ENCODE measurements at regions not wholly inside any gene's neighbourhood (a gene's known extent, or its start where the extent isn't known, plus 50 kb on each side); places are given as distances from the start of the nearest gene placed in this dataset.
"Not testable (repeated sequence)": the region's sequence is repeated elsewhere in the genome, so short reads cannot be mapped to it uniquely, and the experiment has no call there.

GRCh38 chr2:175317751-175318150 is 136.2 kb upstream of the ATP5MC3 start:
- no peak for FAIRE-seq

DNA sequence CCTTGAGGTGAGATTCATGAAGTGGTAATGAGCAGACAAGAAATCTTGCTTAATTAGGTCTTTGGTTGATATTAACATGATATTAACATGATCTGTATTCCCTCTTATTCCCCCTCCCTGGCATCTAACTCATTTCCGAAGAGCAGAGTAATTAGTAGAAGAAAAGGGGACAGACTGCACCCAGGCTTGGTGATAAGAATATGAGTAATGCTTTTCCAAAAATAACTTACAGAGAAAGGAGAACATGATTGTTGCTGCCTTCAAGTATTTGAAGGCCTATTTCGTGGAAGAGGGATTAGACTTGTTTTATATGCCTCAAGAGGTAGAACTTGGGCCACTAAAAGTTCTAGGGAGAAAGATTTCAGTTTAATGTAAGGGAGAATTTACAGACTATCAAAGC is 130.6 kb upstream of the ATP5MC3 start:
- FAIRE-seq = no peak

- FAIRE-seq = no peak
These were observed 129.4 kb upstream of the ATP5MC3 start for GRCh38 chr2:175310813-175311504.

DNA sequence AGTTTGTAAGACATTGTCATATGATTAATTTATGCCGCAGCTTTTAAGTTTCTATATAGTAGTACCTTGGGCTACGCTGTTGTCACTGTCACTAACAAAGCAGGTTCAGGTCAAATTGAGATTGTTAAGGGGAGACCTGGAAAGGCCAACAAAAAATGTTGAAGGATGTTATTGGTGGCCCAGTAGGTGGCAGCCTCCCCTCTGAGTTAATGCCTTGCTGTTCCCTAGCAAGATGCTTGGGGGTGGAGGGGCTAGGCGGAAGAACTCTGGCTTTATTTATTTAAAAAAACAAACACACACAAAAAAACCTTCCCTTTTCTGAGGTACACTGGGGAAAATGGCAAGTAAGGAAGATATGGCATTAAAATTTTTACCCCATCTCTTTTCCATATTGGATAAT is 128.3 kb upstream of the ATP5MC3 start:
- FAIRE-seq = no peak

DNA sequence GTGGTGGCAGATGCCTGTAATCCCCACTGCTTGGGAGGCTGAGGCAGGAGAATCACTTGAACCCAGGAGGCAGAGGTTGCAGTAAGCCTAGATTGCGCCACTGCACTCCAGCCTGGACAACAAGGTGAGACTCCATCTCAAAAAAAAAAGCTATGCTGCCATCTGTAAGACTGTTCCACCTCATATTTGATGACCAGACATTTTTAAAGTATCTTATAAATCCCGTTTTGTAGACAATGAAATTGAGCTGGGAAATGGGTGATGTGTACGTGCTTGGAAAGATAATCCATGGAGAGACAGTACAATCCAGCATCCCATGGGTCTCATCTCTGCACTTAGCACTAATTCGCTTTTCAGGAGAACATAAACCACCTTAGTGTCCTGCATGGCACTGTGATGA is 126.5 kb upstream of the ATP5MC3 start:
- no peak for FAIRE-seq

- FAIRE-seq = no peak
These were observed 123.0 kb upstream of the ATP5MC3 start for GRCh38 chr2:175304541-175304940.

DNA sequence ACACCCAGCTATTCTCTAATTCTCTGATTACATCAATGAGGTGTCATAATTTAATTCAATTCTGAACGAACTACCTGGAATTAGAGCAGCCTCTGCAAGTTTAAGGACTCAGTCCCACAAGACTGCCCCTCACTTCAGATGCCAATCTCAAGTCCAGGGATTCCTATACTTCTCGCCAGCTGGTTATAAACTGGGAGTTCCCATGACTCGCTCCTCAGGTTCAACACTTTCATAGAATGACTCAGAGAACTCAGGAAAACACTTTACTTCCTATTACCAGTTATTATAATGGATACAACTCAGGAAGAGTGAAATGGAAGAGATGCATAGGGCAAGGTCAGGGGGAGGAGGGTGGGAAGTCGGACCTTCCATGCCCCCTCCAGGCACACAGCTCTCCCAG is 112.3 kb upstream of the ATP5MC3 start:
- FAIRE-seq = no peak

- no peak for FAIRE-seq
These were observed 111.7 kb upstream of the ATP5MC3 start for GRCh38 chr2:175293195-175293594.

DNA sequence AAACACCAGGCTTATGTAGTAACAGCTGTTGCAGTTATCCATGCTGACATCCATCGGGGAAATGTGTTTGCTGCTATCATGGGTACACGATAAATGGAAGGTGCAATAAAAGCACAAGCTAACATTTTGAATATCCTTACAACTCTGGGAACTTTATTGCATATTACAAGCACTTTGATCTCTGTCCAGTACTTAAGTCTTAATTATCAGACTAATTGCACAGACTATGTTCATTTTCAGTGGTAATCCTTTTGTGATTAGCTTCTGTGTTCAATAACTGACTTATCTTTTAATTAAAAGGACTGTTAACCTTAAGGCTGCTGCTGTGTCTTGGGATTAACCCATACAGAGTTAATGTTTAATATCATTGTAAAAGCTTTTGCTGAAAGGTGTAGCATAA is 101.4 kb upstream of the ATP5MC3 start:
- FAIRE-seq = no peak

- FAIRE-seq = peak; percentile 94
These were observed 100.8 kb upstream of the ATP5MC3 start for GRCh38 chr2:175282300-175282699.

DNA sequence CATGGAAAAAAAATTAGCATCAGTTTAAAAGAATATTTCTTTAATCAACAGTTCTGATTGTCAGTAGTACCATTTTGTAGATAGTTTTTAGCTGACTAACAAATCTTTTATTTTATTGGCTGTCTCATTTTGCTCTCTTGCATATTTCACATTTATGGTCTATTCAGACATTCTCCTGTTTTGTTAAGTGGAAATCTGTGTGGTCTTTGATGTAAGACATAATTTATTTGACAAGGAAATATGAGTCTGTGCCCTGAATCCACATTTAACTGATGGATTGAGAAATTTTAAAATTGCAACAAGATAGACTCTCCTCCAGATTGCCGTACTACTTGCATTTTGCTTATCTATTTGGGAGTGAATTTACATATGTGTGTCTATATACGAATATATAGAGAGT is 96.3 kb upstream of the ATP5MC3 start:
- FAIRE-seq = peak; percentile 81

DNA sequence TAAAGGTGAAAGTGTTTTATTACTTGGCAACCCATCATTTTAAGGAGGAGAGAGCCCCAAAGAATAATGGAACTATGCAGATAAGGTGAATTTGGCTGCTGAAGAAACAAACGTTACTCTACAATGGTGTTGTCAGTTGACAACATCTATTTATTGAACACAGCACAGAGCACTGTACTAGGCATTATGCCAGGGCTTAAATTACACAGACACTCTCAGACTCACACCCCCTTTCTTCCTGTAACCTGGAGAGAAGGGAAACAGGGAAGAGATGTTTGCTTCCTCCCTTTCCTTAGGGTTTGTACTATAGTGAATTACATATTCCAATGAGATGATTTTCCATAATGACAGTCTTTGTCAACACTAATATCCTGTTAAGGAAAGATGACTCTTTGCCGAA is 94.0 kb upstream of the ATP5MC3 start:
- no peak for FAIRE-seq

DNA sequence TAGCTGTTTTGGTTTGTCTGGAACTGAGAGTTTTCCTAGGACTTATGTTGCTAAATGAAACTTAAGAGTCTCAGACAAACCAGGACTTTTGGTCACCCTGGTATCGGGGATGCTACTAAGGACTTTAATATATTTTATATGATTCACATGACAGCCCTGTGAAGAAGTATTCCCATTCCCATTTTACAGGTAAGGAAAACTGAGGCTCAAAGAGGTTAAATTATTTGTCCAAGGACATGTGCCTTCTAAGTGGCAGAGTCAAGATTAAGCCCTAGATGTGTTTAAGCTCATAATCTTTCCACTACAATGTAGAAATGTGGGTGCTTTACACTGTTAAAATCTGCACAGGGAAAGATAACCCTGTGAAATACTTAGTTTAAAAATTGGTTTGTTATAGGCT is 77.7 kb upstream of the ATP5MC3 start:
- FAIRE-seq = no peak

DNA sequence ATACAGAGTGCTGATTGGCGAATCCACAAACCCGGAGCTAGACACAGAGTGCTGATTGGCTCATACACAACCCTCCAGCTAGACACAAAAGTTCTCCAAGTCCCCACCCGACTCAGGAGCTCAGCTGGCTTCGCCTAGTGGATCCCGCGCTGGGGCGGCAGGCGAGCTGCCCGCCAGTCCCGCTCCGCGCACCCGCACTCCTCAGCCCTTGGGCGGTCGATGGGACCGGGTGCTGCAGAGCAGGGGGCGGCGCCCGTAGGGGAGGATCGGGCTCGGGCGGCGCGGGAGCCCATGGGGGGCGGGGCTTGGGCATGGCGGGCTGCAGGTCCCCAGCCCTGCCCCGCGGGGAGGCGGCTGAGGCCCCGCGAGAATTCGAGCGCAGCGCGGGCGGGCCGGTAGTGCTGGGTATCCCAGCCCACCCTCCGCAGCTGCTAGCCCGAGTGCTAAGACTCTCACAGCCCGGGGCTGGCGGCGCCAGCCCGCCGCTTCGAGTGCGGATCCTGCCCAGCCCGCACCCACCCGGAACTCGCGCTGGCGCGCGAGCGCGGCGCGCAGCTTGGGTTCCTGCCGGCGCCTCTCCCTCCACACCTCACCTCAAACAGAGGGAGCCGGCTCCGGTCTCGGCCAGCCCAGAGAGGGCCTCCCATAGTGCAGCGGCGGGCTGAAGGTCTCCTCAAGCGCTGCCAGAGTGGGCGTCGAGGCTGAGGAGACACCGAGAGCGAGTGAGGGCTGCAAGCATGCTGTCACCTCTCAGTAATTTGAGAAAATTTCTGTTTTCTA is 75.5 kb upstream of the ATP5MC3 start:
- FAIRE-seq = no peak

- not testable (repeated sequence) for FAIRE-seq
These were observed 74.9 kb upstream of the ATP5MC3 start for GRCh38 chr2:175256391-175256790.

DNA sequence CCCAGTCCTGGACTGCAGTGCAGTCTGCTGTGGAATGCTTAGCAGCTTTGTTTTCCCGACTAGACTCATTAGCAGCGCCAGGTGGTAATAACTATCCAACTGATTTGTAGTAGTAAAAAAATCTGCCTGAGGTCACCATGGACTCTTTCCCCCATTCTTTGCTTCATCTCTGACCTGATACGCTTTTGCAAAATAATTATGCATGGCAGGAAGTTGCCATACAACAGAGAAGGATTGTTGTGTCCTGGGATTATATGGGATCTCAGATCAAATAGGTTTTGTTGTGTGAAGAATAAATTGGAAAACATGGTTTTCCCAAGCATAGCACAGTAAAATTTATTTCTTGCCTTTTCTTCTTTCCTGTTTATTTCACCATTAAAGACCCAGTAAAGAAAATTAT is 72.4 kb upstream of the ATP5MC3 start:
- no peak for FAIRE-seq

GRCh38 chr2:175251425-175252041 is 70.0 kb upstream of the ATP5MC3 start:
- FAIRE-seq = peak; percentile 77

DNA sequence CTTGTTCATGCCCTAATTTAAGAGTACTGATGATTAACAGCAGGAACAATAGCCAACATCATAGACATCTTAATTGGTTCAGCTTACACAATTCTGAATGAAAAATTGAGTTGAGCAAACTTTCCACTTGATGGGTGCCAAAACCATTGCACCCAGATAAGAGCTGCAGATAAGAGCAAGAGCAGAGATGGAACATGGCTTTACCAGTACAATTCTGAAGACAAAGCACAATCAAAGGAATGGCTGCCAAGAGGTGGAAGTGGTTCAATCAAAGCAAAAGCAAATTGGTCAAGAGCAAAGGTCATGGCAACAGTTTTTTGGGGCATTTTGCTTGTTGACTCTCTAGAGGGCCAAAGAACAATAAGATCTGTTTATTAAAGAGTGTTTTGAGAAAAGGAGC is 65.6 kb upstream of the ATP5MC3 start:
- FAIRE-seq = peak; percentile 23

DNA sequence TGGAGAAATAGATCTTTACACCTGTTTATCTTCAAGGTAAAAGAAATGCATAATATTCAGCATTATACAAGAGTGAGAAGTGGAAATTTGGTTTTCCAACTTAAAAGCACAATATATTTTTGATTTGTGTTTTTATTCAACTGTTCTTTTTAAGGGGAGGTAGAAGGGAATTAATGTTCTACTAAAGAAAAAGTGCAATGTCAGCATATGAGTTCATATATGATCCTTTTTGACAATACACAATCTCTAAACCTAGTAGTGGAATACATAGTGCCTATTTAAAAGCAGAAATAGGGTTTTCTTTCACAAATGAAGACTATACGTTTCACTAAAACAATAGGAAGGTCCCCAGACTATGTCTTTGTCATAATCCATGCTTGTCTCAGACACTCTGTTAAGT is 63.2 kb upstream of the ATP5MC3 start:
- no peak for FAIRE-seq

GRCh38 chr2:175241691-175242090 is 60.2 kb upstream of the ATP5MC3 start:
- FAIRE-seq = no peak

GRCh38 chr2:175240033-175240432 is 58.5 kb upstream of the ATP5MC3 start:
- FAIRE-seq = not testable (repeated sequence)

GRCh38 chr2:175236930-175237329 is 55.4 kb upstream of the ATP5MC3 start:
- FAIRE-seq = no peak

DNA sequence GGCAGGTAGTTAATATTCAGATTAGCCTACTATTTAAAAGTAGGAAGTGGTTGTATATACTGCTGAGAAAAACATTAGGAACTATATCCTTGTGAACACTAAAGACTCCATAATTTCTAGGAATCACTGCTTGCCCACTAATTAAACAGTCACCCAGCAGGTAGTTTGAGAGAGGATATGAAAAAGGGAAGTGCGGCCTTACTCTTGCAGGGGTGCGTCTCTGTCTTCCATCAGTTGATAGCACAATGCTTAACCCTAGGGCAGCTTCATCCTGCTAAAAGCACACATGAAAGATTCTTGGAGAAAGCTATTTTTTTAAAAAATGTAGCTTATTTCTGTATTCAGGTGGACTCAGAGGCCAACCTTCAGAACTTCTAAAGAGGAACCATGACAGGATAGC is 53.1 kb upstream of the ATP5MC3 start:
- no peak for FAIRE-seq

DNA sequence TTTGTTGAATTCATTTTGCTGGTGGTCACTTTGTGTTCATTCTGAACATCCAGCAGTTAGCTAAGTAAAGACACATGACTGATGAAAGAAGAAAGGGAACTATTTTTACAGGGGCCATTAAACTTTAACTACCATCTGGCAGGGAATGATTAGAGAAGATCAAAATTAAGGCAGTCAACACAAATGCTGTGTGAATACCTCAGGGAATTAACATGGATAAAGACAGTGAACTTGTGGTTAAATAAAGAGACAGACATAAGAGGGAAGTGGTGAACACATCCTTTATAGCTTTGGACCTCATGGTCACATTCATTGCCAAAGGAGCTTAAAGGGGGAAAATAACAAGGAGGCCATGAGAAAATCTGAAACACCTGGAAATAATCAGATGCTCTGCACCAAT is 52.6 kb upstream of the ATP5MC3 start:
- peak; percentile 100 for FAIRE-seq
